Breast epithelium (tissue), 4 donors: ENCODE measurements at regions not wholly inside any gene's neighbourhood (a gene's known extent, or its start where the extent isn't known, plus 50 kb on each side); places are given as distances from the start of the nearest gene placed in this dataset.
"Not testable (repeated sequence)": the region's sequence is repeated elsewhere in the genome, so short reads cannot be mapped to it uniquely, and the experiment has no call there.

Source experiments
- DNase-seq, 2 donors: peaks; one replicate each; pipeline ENCODE4 v3.0.0-alpha.2; 2019; ENCODE audit warnings: low spot score in 2 of 2
- H3K27ac ChIP-seq, 2 donors: fragments of 200-600 bp; sonication (generic) in 1 of 2; one replicate each; pipeline ENCODE4 v1.5.1; 2016 to 2019; ENCODE audit warnings: mild to moderate bottlenecking in 1 of 2
- H3K27me3 ChIP-seq, 2 donors: fragments of 200-600 bp; sonication (generic) in 1 of 2; one replicate each; pipeline versions ENCODE4 v1.5.1 to v1.6.0; 2017 to 2019; ENCODE audit warnings: control low read depth in 1 of 2, mild to moderate bottlenecking in 1 of 2
- H3K36me3 ChIP-seq: fragments of 200-600 bp; one replicate; pipeline ENCODE4 v1.5.1; 2019
- H3K4me1 ChIP-seq, 2 donors: fragments of 200-600 bp; sonication (generic); one replicate each; pipeline ENCODE4 v1.5.1; 2016 to 2019; ENCODE audit warnings: control low read depth in 1 of 2
- H3K4me3 ChIP-seq, 3 donors: fragments of 200-600 bp; sonication (generic); 1 replicate in 2 of 3; 2 replicates in 1 of 3; pipeline ENCODE4 v1.5.1; 2016 to 2019; ENCODE audit warnings: mild to moderate bottlenecking in 3 of 3, moderate library complexity in 2 of 3
- H3K9me3 ChIP-seq, 2 donors: fragments of 200-600 bp; sonication (generic) in 1 of 2; one replicate each; pipeline ENCODE4 v1.5.1; 2016 to 2019; ENCODE audit warnings: control low read depth in 1 of 2
- POLR2A ChIP-seq: fragments of 450-650 bp; IDR thresholded peaks from one replicate; pipeline ENCODE4 v1.6.1; 2016; ENCODE audit warnings: antibody characterized with exemption, mild to moderate bottlenecking, moderate library complexity
- POLR2AphosphoS5 ChIP-seq, 3 donors: sonication (generic); formaldehyde crosslinking; IDR thresholded peaks; one replicate each; pipeline ENCODE4 v1.6.1; 2017; ENCODE audit warnings: antibody characterized with exemption in 3 of 3
- intact Hi-C: fragments of 100-400 bp; cut with DNase I; formaldehyde crosslinking; loops from one replicate; pipeline ENCODE4 v1.15.1; 2023; ENCODE audit warnings: low total_unique reads
- TF ChIP-seq, protein P1 (sequence below), 3 donors: fragments of 450-650 bp; IDR thresholded peaks; one replicate each; pipeline ENCODE4 v1.5.1; 2016 to 2017; ENCODE audit warnings: antibody characterized with exemption in 3 of 3, mild to moderate bottlenecking in 3 of 3, moderate library complexity in 3 of 3

GRCh38 chr3:176611703-176612102 lies 585.6 kb downstream of the TBL1XR1 start:
- H3K27me3 ChIP-seq: no peaks in the 10 kb centered on the region
- H3K36me3 ChIP-seq: no peaks in the 10 kb centered on the region
- H3K27ac ChIP-seq: no peak overlapping the region
- no peak for DNase-seq
- intact Hi-C loops: no loop called here
- no peak overlapping the region for H3K4me3 ChIP-seq
- H3K4me1 ChIP-seq: no peaks in the 10 kb centered on the region
- no peaks in the 10 kb centered on the region for H3K9me3 ChIP-seq
- TF ChIP-seq, protein P1, sequence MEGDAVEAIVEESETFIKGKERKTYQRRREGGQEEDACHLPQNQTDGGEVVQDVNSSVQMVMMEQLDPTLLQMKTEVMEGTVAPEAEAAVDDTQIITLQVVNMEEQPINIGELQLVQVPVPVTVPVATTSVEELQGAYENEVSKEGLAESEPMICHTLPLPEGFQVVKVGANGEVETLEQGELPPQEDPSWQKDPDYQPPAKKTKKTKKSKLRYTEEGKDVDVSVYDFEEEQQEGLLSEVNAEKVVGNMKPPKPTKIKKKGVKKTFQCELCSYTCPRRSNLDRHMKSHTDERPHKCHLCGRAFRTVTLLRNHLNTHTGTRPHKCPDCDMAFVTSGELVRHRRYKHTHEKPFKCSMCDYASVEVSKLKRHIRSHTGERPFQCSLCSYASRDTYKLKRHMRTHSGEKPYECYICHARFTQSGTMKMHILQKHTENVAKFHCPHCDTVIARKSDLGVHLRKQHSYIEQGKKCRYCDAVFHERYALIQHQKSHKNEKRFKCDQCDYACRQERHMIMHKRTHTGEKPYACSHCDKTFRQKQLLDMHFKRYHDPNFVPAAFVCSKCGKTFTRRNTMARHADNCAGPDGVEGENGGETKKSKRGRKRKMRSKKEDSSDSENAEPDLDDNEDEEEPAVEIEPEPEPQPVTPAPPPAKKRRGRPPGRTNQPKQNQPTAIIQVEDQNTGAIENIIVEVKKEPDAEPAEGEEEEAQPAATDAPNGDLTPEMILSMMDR (IDR thresholded peaks at IDR 0.05): no peak
- TF ChIP-seq POLR2AphosphoS5 (IDR thresholded peaks at IDR 0.05): no peak
- no peak for TF ChIP-seq POLR2A

DNA sequence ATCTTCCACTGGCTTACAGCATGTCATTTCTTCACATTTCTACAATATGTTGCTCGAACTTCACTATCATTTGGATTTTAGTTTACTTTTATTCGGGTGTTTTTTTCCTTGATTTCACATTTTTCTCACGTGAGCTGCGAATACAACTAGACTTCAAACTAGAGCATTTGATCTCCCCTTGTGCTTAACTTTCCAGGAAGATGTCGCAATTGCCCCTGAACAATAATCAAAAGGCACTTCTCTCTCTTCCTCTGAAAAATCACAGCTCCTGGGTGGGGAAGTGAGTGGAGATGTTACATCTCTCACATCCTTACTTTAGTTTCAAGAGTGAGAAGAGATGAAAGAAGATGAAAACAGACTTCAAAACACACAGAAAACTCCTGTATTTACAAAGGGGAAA lies 587.9 kb downstream of the TBL1XR1 start:
- TF ChIP-seq POLR2A (no peak), POLR2AphosphoS5 (IDR thresholded peaks at IDR 0.05) (no peak)
- TF ChIP-seq, protein P1 (IDR thresholded peaks at IDR 0.05): no peak
- no peaks in the 10 kb centered on the region for H3K36me3 ChIP-seq
- intact Hi-C loops: no loop called here
- no peaks in the 10 kb centered on the region for H3K9me3 ChIP-seq
- H3K4me1 ChIP-seq: no peaks in the 10 kb centered on the region
- no peak overlapping the region for H3K4me3 ChIP-seq
- H3K27ac ChIP-seq: no peak overlapping the region
- no peaks in the 10 kb centered on the region for H3K27me3 ChIP-seq
- DNase-seq: no peak

DNA sequence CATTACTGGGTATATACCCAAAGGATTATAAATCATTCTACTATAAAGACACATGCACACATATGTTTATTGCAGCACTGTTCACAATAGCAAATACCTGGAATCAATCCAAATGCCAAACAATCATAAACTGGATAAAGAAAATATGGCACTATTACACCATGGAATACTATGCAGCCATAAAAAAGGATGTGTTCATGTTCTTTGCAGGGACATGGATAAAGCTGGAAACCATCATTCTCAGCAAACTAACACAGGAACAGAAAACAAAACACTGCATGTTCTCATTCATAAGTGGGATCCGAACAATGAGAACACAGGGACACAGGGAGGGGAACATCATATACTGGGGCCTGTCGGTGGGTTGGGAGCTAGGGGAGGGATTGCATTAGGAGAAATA lies 591.7 kb downstream of the TBL1XR1 start:
- H3K4me3 ChIP-seq, H3K36me3 ChIP-seq, H3K9me3 ChIP-seq, H3K27me3 ChIP-seq, intact Hi-C loops, H3K4me1 ChIP-seq, H3K27ac ChIP-seq, DNase-seq: not testable (repeated sequence)

- intact Hi-C loops: no loop called here
- Histone ChIP-seq H3K9me3 (no peaks in the 10 kb centered on the region), H3K27ac (no peak overlapping the region), H3K27me3 (no peaks in the 10 kb centered on the region), H3K4me3 (no peak overlapping the region), H3K36me3 (no peaks in the 10 kb centered on the region), H3K4me1 (no peaks in the 10 kb centered on the region)
- TF ChIP-seq POLR2A: no peak
- no peak for TF ChIP-seq POLR2AphosphoS5 (IDR thresholded peaks at IDR 0.05)
- TF ChIP-seq, protein P1 (IDR thresholded peaks at IDR 0.05): no peak
- DNase-seq: no peak
Measured at GRCh38 chr3:176595307-176595706, 602.0 kb downstream of the TBL1XR1 start.

- no peaks in the 10 kb centered on the region for H3K9me3 ChIP-seq
- H3K27ac ChIP-seq: no peak overlapping the region
- no peaks in the 10 kb centered on the region for H3K36me3 ChIP-seq
- no peaks in the 10 kb centered on the region for H3K27me3 ChIP-seq
- no peak overlapping the region for H3K4me3 ChIP-seq
- DNase-seq: no peak
- TF ChIP-seq, protein P1 (IDR thresholded peaks at IDR 0.05): no peak
- TF ChIP-seq POLR2AphosphoS5 (IDR thresholded peaks at IDR 0.05): no peak
- no peak for TF ChIP-seq POLR2A
- intact Hi-C loops: loop anchor here (5.0 kb wide), 1 partner anchor 633 kb away; no protein-coding TSS in a partner anchor
- no peaks in the 10 kb centered on the region for H3K4me1 ChIP-seq
Measured at GRCh38 chr3:176590722-176591121, 606.6 kb downstream of the TBL1XR1 start.

DNA sequence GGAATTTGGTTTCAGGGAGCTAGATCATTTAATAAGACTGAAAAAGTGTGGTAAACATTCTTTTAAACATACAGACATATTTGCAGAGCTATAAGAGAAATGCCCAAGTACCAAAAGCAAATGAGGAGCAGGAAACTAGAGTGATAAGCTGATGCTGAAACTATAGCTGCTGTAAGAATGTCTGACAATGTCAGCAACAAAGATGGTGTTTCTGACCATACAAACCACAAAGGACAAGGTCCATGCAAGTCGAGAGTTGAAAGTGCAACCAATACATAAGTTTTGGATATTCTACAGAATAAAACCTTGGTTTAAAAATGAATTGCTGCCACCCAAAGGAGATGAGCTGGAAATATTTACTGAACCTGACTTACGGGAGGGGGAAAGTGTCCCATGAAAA lies 610.2 kb downstream of the TBL1XR1 start:
- TF ChIP-seq POLR2AphosphoS5 (IDR thresholded peaks at IDR 0.05) (no peak), POLR2A (no peak)
- TF ChIP-seq, protein P1 (IDR thresholded peaks at IDR 0.05): no peak

More for the DNA sequence above, 610.2 kb downstream of the TBL1XR1 start:
- H3K4me3 ChIP-seq: no peak overlapping the region
- H3K9me3 ChIP-seq: peaks cover 0 to 6% of the 10 kb centered on the region in 2 donors
- no peaks in the 10 kb centered on the region for H3K27me3 ChIP-seq
- DNase-seq: no peak
- H3K36me3 ChIP-seq: no peaks in the 10 kb centered on the region
- H3K27ac ChIP-seq: no peak overlapping the region
- H3K4me1 ChIP-seq: no peaks in the 10 kb centered on the region
- intact Hi-C loops: no loop called here
